GM23338 (cell line): ENCODE measurements at regions not wholly inside any gene's neighbourhood (a gene's known extent, or its start where the extent isn't known, plus 50 kb on each side); places are given as distances from the start of the nearest gene placed in this dataset.

ENCODE experiments used
- EZH2 ChIP-seq: fragments of 200-600 bp; sonication (generic); IDR thresholded peaks from one replicate; pipeline ENCODE4 v1.8.0; 2017; ENCODE audit warnings: antibody characterized with exemption, mild to moderate bottlenecking, low read depth; ENCODE audit not compliant: unreplicated experiment
- EZH2phosphoT487 ChIP-seq: fragments of 200-600 bp; sonication (generic); IDR thresholded peaks from one replicate; pipeline ENCODE4 v1.8.1; 2018; ENCODE audit warnings: antibody characterized with exemption; ENCODE audit not compliant: unreplicated experiment
- POLR2AphosphoS5 ChIP-seq: IDR thresholded peaks from 2 replicates; pipeline ENCODE4 v1.6.1; 2016; ENCODE audit warnings: antibody characterized with exemption, low read depth
- TF ChIP-seq, protein P1 (sequence below), 2 experiments: fragments of 200-600 bp in 1 of 2; sonication (generic) in 1 of 2; conservative IDR thresholded peaks; 2 replicates each; pipeline versions ENCODE4 v1.5.1 to v1.6.1; 2016 to 2017; ENCODE audit warnings: antibody characterized with exemption in 2 of 2, low read depth in 2 of 2, mild to moderate bottlenecking in 2 of 2, moderate library complexity in 1 of 2

DNA sequence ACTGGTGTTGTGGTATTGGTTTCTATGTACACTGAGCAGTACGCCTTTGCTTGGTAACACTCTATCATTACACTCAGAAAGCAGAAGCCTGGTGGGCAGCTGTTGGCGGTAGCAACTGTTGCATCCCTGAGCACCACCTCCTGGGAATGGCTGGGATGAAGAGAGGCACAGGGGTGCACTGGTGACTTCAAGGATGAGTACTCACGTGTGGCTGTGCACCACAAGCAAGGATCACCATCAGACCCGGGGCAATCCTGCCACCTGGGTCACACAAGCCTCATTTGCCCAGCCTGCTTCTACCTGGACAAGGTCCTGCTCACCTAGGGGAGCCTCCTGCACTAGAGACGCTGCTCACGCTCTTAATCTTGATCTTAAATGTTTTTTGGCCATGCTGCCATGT is 336.4 kb downstream of the SI start:
- TF ChIP-seq, protein P1, sequence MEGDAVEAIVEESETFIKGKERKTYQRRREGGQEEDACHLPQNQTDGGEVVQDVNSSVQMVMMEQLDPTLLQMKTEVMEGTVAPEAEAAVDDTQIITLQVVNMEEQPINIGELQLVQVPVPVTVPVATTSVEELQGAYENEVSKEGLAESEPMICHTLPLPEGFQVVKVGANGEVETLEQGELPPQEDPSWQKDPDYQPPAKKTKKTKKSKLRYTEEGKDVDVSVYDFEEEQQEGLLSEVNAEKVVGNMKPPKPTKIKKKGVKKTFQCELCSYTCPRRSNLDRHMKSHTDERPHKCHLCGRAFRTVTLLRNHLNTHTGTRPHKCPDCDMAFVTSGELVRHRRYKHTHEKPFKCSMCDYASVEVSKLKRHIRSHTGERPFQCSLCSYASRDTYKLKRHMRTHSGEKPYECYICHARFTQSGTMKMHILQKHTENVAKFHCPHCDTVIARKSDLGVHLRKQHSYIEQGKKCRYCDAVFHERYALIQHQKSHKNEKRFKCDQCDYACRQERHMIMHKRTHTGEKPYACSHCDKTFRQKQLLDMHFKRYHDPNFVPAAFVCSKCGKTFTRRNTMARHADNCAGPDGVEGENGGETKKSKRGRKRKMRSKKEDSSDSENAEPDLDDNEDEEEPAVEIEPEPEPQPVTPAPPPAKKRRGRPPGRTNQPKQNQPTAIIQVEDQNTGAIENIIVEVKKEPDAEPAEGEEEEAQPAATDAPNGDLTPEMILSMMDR (conservative IDR thresholded peaks at IDR 0.05; ENCODE audit: low read depth in 2 of 2): no peak
- TF ChIP-seq POLR2AphosphoS5: no peak
- TF ChIP-seq EZH2phosphoT487: no peak
- TF ChIP-seq EZH2: no peak
